ENCODE measurements at regions not wholly inside any gene's neighbourhood (a gene's known extent, or its start where the extent isn't known, plus 50 kb on each side); places are given as distances from the start of the nearest gene placed in this dataset.

DNA sequence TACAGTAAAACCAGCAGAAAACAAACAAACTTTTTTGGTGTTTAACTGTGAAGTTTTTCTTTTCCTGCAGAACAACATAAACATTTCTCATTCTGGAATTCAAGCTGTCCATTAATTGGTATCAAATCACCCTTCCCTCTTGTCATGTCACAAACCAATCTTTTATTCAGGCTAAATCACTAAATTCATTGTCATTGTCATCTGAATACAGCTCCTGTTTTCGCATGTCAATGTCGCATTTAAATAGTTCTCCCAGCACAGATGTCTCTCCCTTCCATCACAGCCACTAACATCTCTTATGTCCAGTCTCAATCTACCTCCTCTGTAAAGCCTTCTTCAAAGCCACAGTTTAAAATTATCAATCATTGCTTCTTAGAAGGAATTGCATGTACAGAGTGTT, 192.1 kb upstream of the PCDH10 start:
- no peak overlapping the region for H3K14ac ChIP-seq (ENCODE audit: insufficient read depth, low read length)
- H2BK20ac ChIP-seq (ENCODE audit: low read depth, low read length, poor library complexity, severe bottlenecking) = no peak overlapping the region
- Mint-ChIP-seq H3K27ac (no peak overlapping the region), H3K27me3 (ENCODE audit: low read depth) (no peaks in the 10 kb centered on the region), H3K4me1 (peaks cover 20 to 26% of the 10 kb centered on the region in 2 experiments), H3K36me3 (ENCODE audit: insufficient read depth in 1 of 3, low read depth in 3 of 3) (peaks cover 8 to 15% (median 10%) of the 10 kb centered on the region in 3 experiments; a peak in 6 of 7 replicates), H3K4me3 (no peak overlapping the region), H3K9me3 (peaks cover 12% of the 10 kb centered on the region in 2 experiments)
- H3K23me2 ChIP-seq (ENCODE audit: insufficient read length, low read depth, low read length, poor library complexity, severe bottlenecking) = no peaks in the 10 kb centered on the region
- no peaks in the 10 kb centered on the region for H3K79me1 ChIP-seq (ENCODE audit: insufficient read depth, low read depth, low read length, poor library complexity, severe bottlenecking)
- H3K27me3 ChIP-seq (ENCODE audit: insufficient read depth, low read length) = no peaks in the 10 kb centered on the region
- no peak overlapping the region for H4K5ac ChIP-seq (ENCODE audit: insufficient read length, low read depth, low read length)
- whole genome bisulfite sequencing (ENCODE audit: extremely low coverage, insufficient read length, low lambda C conversion rate) = no CpG with 5 or more reads among the region's 2 CpGs
- no peak overlapping the region for H2BK5ac ChIP-seq (ENCODE audit: insufficient read length, low read length)
- no peak overlapping the region for H3K27ac ChIP-seq (ENCODE audit: insufficient read length, low read depth, low read length)
- H2BK12ac ChIP-seq (ENCODE audit: insufficient read length, low read depth, low read length) = no peak overlapping the region
- no peak overlapping the region for H3K9ac ChIP-seq (ENCODE audit: extremely low read depth, insufficient read length, low read length)
- H3K9me3 ChIP-seq (ENCODE audit: control insufficient read depth, low read depth, low read length) = no peaks in the 10 kb centered on the region
- H3T11ph ChIP-seq (ENCODE audit: low read length) = no peak overlapping the region
- no peak overlapping the region for H2BK120ac ChIP-seq (ENCODE audit: low read depth, low read length, poor library complexity, severe bottlenecking)
- H3K79me2 ChIP-seq (ENCODE audit: insufficient read depth, low read length) = no peaks in the 10 kb centered on the region
- TF ChIP-seq, protein P1, sequence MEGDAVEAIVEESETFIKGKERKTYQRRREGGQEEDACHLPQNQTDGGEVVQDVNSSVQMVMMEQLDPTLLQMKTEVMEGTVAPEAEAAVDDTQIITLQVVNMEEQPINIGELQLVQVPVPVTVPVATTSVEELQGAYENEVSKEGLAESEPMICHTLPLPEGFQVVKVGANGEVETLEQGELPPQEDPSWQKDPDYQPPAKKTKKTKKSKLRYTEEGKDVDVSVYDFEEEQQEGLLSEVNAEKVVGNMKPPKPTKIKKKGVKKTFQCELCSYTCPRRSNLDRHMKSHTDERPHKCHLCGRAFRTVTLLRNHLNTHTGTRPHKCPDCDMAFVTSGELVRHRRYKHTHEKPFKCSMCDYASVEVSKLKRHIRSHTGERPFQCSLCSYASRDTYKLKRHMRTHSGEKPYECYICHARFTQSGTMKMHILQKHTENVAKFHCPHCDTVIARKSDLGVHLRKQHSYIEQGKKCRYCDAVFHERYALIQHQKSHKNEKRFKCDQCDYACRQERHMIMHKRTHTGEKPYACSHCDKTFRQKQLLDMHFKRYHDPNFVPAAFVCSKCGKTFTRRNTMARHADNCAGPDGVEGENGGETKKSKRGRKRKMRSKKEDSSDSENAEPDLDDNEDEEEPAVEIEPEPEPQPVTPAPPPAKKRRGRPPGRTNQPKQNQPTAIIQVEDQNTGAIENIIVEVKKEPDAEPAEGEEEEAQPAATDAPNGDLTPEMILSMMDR (conservative IDR thresholded peaks at IDR 0.05) = no peak
- H2AK5ac ChIP-seq (ENCODE audit: insufficient read length, low read length) = no peak overlapping the region
- H3K18ac ChIP-seq (ENCODE audit: insufficient read length, low read depth, low read length) = no peak overlapping the region
- H3K4me1 ChIP-seq (ENCODE audit: insufficient read depth, low read length) = no peaks in the 10 kb centered on the region
- no peak overlapping the region for H3K56ac ChIP-seq (ENCODE audit: insufficient read length, low read depth, low read length)
- no peak for DNase-seq
- H3K4me2 ChIP-seq (ENCODE audit: insufficient read depth, insufficient read length, low read length) = no peak overlapping the region
- no peaks in the 10 kb centered on the region for H4K20me1 ChIP-seq (ENCODE audit: control insufficient read depth, insufficient read depth, insufficient read length)
- H4K8ac ChIP-seq (replicated peaks; ENCODE audit: insufficient read length, low read depth, low read length) = no peak overlapping the region
- no peak overlapping the region for H3K4ac ChIP-seq (ENCODE audit: low read depth, low read length)
- no peak overlapping the region for H4K91ac ChIP-seq (ENCODE audit: insufficient read length, low read depth, low read length)
- H3K23ac ChIP-seq (ENCODE audit: insufficient read length, low read depth, low read length) = no peak overlapping the region
- H2BK15ac ChIP-seq (ENCODE audit: low read depth, low read length) = no peak overlapping the region
- no peak overlapping the region for H2AFZ ChIP-seq (ENCODE audit: low read length)
